Ishikawa (cell line): ENCODE measurements at regions not wholly inside any gene's neighbourhood (a gene's known extent, or its start where the extent isn't known, plus 50 kb on each side); places are given as distances from the start of the nearest gene placed in this dataset.

ENCODE experiments used
- CEBPB ChIP-seq: IDR thresholded peaks from 2 replicates; pipeline ENCODE4 v1.6.1; 2012
- CREB1 ChIP-seq: IDR thresholded peaks from 2 replicates; pipeline ENCODE4 v1.6.1; 2012; ENCODE audit warnings: low read depth
- EGR1 ChIP-seq: IDR thresholded peaks from 2 replicates; pipeline ENCODE4 v1.6.1; 2012
- EP300 ChIP-seq: IDR thresholded peaks from 2 replicates; pipeline ENCODE4 v1.6.1; 2012; ENCODE audit warnings: borderline replicate concordance
- FOXM1 ChIP-seq: IDR thresholded peaks from 2 replicates; pipeline ENCODE4 v1.6.1; 2012; ENCODE audit warnings: low read depth, borderline replicate concordance
- NFIC ChIP-seq: IDR thresholded peaks from 2 replicates; pipeline ENCODE4 v1.6.1; 2012
- RAD21 ChIP-seq: IDR thresholded peaks from 2 replicates; pipeline ENCODE4 v1.6.1; 2012; ENCODE audit warnings: low read depth
- TAF1 ChIP-seq: IDR thresholded peaks from 2 replicates; pipeline ENCODE4 v1.6.1; 2012; ENCODE audit warnings: low read depth, mild to moderate bottlenecking
- TCF12 ChIP-seq: IDR thresholded peaks from 2 replicates; pipeline ENCODE4 v1.6.1; 2012; ENCODE audit warnings: low read depth
- TEAD4 ChIP-seq: IDR thresholded peaks from 2 replicates; pipeline ENCODE4 v1.6.1; 2012
- YY1 ChIP-seq: IDR thresholded peaks from 2 replicates; pipeline ENCODE4 v1.6.1; 2012; ENCODE audit warnings: low read depth
- ZBTB7A ChIP-seq: IDR thresholded peaks from 2 replicates; pipeline ENCODE4 v1.6.1; 2012; ENCODE audit warnings: low read depth
- TF ChIP-seq, protein P1 (sequence below): IDR thresholded peaks from 2 replicates; pipeline ENCODE4 v1.6.1; 2012
- TF ChIP-seq, protein P2 (sequence below): IDR thresholded peaks from 2 replicates; pipeline ENCODE4 v1.6.1; 2012
- TF ChIP-seq, protein P3 (sequence below): IDR thresholded peaks from 2 replicates; pipeline ENCODE4 v1.6.1; 2012; ENCODE audit warnings: low read depth, mild to moderate bottlenecking

DNA sequence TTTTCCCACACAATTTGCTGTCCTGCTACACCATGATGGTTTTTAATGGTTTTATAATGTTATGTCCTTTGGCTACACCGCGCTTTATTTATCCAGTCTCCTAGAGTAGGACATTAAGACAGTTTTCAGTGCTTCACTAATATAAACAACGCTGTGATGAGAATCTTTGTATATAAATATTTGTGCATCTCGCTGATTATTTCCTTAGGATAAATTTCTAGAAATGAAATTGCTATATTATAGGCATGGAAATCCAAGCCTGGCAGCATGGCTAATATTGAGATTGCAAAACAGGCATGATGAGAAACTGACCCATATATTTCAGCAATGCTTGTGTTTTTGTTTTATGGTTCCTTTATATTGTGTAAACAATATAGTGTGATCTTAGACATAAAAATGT is 81.4 kb upstream of the ATXN1 start:
- TF ChIP-seq, protein P1, sequence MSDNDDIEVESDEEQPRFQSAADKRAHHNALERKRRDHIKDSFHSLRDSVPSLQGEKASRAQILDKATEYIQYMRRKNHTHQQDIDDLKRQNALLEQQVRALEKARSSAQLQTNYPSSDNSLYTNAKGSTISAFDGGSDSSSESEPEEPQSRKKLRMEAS: no peak
- no peak for TF ChIP-seq CEBPB
- TF ChIP-seq CREB1: no peak
- TF ChIP-seq TEAD4: no peak
- TF ChIP-seq FOXM1: no peak
- no peak for TF ChIP-seq EP300
- no peak for TF ChIP-seq EGR1
- TF ChIP-seq TAF1: no peak
- TF ChIP-seq, protein P2, sequence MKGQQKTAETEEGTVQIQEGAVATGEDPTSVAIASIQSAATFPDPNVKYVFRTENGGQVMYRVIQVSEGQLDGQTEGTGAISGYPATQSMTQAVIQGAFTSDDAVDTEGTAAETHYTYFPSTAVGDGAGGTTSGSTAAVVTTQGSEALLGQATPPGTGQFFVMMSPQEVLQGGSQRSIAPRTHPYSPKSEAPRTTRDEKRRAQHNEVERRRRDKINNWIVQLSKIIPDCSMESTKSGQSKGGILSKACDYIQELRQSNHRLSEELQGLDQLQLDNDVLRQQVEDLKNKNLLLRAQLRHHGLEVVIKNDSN: no peak
- no peak for TF ChIP-seq NFIC

DNA sequence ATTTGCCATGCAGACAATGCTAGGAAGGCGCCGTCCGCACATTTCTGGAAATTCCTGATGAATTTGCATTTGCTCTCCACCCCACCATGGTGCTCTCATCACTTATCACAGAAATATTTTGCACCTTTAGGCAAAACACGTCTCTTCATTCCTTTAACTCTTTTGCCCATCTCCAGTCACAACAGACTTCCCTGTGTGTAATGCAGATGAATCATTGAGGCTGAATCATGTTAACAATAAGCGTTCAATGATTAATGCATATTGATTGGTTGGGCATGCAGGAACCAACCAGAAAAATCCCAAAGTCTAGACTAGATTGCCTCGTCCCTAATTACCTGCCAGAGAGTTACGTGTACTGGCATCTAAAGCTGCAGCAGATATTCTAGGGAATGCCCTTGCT is 80.0 kb upstream of the ATXN1 start:
- TF ChIP-seq, protein P2: no peak

DNA sequence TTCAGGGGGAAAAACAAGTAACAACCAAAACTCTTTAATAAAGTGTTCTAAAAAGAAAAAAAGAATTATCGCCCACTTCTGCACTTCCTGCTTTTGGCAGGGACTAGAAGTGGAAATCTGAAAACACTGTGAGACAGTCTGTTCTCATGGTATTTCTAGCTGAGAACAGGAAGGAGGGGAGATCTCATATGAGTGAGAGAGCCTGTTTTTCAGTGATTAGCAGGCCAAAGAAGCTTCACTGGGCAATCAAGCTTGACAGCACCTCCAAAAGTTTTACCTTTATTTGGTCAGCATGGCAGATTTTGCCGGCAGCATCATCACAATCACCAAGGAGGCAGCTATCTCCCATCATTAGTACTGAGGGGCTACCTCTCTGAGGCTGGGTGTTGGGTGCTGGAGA is 79.5 kb upstream of the ATXN1 start:
- TF ChIP-seq TEAD4: no peak
- TF ChIP-seq, protein P3, sequence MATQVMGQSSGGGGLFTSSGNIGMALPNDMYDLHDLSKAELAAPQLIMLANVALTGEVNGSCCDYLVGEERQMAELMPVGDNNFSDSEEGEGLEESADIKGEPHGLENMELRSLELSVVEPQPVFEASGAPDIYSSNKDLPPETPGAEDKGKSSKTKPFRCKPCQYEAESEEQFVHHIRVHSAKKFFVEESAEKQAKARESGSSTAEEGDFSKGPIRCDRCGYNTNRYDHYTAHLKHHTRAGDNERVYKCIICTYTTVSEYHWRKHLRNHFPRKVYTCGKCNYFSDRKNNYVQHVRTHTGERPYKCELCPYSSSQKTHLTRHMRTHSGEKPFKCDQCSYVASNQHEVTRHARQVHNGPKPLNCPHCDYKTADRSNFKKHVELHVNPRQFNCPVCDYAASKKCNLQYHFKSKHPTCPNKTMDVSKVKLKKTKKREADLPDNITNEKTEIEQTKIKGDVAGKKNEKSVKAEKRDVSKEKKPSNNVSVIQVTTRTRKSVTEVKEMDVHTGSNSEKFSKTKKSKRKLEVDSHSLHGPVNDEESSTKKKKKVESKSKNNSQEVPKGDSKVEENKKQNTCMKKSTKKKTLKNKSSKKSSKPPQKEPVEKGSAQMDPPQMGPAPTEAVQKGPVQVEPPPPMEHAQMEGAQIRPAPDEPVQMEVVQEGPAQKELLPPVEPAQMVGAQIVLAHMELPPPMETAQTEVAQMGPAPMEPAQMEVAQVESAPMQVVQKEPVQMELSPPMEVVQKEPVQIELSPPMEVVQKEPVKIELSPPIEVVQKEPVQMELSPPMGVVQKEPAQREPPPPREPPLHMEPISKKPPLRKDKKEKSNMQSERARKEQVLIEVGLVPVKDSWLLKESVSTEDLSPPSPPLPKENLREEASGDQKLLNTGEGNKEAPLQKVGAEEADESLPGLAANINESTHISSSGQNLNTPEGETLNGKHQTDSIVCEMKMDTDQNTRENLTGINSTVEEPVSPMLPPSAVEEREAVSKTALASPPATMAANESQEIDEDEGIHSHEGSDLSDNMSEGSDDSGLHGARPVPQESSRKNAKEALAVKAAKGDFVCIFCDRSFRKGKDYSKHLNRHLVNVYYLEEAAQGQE: no peak
- TF ChIP-seq ZBTB7A: no peak
- no peak for TF ChIP-seq TAF1
- TF ChIP-seq EP300: no peak
- TF ChIP-seq, protein P2: no peak
- TF ChIP-seq CEBPB: no peak
- no peak for TF ChIP-seq EGR1
- no peak for TF ChIP-seq YY1
- no peak for TF ChIP-seq RAD21
- no peak for TF ChIP-seq FOXM1
- TF ChIP-seq NFIC: no peak
- TF ChIP-seq CREB1: no peak
- TF ChIP-seq, protein P1: no peak
- TF ChIP-seq TCF12: no peak

DNA sequence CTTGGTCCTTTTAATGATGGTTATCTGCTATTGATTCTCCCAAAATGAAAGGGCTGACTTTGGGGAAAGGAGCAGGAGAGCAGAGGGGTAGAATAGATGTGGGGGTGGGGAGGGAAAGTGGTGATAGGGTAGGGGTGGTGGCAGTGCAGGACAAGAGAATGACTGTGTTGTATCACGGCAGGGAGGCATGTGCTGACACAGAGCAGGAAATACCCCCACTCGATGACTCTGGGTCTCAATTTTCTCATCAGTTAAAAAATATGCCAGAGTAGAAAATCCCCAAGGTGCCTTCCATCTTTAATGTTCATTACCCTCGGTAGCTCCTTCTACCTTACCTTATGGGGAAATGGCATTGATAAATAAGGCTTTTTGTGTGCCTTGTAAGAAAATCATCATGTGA is 79.0 kb upstream of the ATXN1 start:
- TF ChIP-seq TAF1 (no peak), ZBTB7A (no peak), YY1 (no peak), NFIC (no peak), FOXM1 (no peak), RAD21 (no peak), CEBPB (no peak), EGR1 (no peak), TEAD4 (no peak), TCF12 (no peak)
- TF ChIP-seq, protein P2: no peak
- TF ChIP-seq, protein P3: no peak
- TF ChIP-seq, protein P1: no peak

DNA sequence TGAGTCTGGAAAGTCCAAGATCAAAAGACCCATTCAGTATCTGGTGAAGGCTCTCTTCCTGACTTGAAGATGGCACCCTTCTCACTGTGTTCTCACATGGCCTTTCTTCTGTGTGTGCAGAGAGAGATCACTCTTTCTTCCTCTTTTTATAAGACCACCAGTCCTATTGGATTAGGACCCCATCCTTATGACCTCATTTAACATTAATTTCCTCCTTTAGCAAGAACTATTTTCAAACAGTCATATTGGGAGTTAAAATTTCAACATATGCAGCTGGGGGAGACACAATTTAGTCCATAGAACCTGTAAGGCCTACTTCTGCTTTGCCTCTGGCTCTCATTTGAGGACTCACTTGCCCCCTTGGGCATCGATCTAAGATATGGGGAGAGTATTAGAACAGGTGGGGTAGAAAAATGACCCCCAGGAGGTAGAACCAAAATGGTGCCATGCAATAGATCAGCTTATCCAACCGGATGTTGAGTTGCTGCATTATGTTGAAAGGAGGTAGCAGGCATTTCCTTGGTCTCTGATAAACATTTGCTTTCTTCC is 78.4 kb upstream of the ATXN1 start:
- TF ChIP-seq EGR1: no peak
- no peak for TF ChIP-seq FOXM1
- TF ChIP-seq TEAD4: no peak
- TF ChIP-seq, protein P3: no peak
